ENCODE measurements at regions not wholly inside any gene's neighbourhood (a gene's known extent, or its start where the extent isn't known, plus 50 kb on each side); places are given as distances from the start of the nearest gene placed in this dataset.

DNA sequence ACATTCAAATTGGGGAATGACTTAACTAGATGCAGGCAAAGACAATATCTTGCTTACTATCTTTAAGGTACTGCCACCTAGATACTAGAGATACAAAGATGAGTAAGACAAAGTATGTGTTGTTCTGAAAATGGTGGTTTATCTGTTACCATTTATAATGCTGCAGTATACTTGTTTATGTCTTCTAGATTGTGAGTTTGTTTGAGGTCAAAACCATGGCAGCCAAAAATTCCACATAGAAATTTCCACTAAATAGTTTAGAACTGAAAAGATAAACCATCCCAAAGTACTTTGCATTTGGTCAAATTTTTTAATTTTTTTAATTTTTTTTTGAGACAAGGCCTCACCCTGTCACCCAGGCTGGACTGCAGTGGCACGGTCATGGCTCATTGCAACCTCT, 150.8 kb downstream of the SOX4 start:
- H3K79me1 ChIP-seq (ENCODE audit: insufficient read depth, low read depth, low read length, poor library complexity, severe bottlenecking), result peaks cover 3% of the 10 kb centered on the region
- no peak overlapping the region for H3K9ac ChIP-seq (ENCODE audit: extremely low read depth, insufficient read length, low read length)
- H2BK120ac ChIP-seq (ENCODE audit: low read depth, low read length, poor library complexity, severe bottlenecking), result no peak overlapping the region
- no peak overlapping the region for H3K27ac ChIP-seq (ENCODE audit: insufficient read length, low read depth, low read length)
- H3K4me2 ChIP-seq (ENCODE audit: insufficient read depth, insufficient read length, low read length), result no peak overlapping the region
- H4K91ac ChIP-seq (ENCODE audit: insufficient read length, low read depth, low read length), result no peak overlapping the region
- no peak overlapping the region for H2AK5ac ChIP-seq (ENCODE audit: insufficient read length, low read length)
- no peak overlapping the region for H4K5ac ChIP-seq (ENCODE audit: insufficient read length, low read depth, low read length)
- Mint-ChIP-seq H3K36me3 (ENCODE audit: insufficient read depth in 1 of 3, low read depth in 3 of 3) (peaks cover 4 to 17% (median 7%) of the 10 kb centered on the region in 3 experiments; a peak in 5 of 7 replicates), H3K4me3 (no peak overlapping the region), H3K4me1 (peaks cover 68 to 76% of the 10 kb centered on the region in 2 experiments), H3K27ac (peak overlapping the region in 2 of 3 experiments; percentile 35 to 88; a peak in 2 of 7 replicates), H3K27me3 (ENCODE audit: low read depth) (no peaks in the 10 kb centered on the region), H3K9me3 (peaks cover 0 to 2% of the 10 kb centered on the region in 2 experiments; a peak in 1 of 5 replicates)
- no peak overlapping the region for H3T11ph ChIP-seq (ENCODE audit: low read length)
- H2BK15ac ChIP-seq (ENCODE audit: low read depth, low read length), result no peak overlapping the region
- H4K20me1 ChIP-seq (ENCODE audit: control insufficient read depth, insufficient read depth, insufficient read length), result no peaks in the 10 kb centered on the region
- no peaks in the 10 kb centered on the region for H3K9me3 ChIP-seq (ENCODE audit: control insufficient read depth, low read depth, low read length)
- TF ChIP-seq, protein P1, sequence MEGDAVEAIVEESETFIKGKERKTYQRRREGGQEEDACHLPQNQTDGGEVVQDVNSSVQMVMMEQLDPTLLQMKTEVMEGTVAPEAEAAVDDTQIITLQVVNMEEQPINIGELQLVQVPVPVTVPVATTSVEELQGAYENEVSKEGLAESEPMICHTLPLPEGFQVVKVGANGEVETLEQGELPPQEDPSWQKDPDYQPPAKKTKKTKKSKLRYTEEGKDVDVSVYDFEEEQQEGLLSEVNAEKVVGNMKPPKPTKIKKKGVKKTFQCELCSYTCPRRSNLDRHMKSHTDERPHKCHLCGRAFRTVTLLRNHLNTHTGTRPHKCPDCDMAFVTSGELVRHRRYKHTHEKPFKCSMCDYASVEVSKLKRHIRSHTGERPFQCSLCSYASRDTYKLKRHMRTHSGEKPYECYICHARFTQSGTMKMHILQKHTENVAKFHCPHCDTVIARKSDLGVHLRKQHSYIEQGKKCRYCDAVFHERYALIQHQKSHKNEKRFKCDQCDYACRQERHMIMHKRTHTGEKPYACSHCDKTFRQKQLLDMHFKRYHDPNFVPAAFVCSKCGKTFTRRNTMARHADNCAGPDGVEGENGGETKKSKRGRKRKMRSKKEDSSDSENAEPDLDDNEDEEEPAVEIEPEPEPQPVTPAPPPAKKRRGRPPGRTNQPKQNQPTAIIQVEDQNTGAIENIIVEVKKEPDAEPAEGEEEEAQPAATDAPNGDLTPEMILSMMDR (conservative IDR thresholded peaks at IDR 0.05), result no peak
- no peak overlapping the region for H3K4ac ChIP-seq (ENCODE audit: low read depth, low read length)
- H4K8ac ChIP-seq (replicated peaks; ENCODE audit: insufficient read length, low read depth, low read length), result no peak overlapping the region
- peaks cover 22% of the 10 kb centered on the region; the same call in 1 of the 2 replicates for H3K4me1 ChIP-seq (ENCODE audit: insufficient read depth, low read length)
- no peaks in the 10 kb centered on the region for H3K23me2 ChIP-seq (ENCODE audit: insufficient read length, low read depth, low read length, poor library complexity, severe bottlenecking)
- H2BK20ac ChIP-seq (ENCODE audit: low read depth, low read length, poor library complexity, severe bottlenecking), result no peak overlapping the region
- no CpG with 5 or more reads among the region's 1 CpG for WGBS (ENCODE audit: extremely low coverage, insufficient read length, low lambda C conversion rate)
- peaks cover 31% of the 10 kb centered on the region for H3K79me2 ChIP-seq (ENCODE audit: insufficient read depth, low read length)
- no peaks in the 10 kb centered on the region for H3K27me3 ChIP-seq (ENCODE audit: insufficient read depth, low read length)
- H2AFZ ChIP-seq (ENCODE audit: low read length), result no peak overlapping the region
- DNase-seq, result no peak
- no peak overlapping the region for H3K23ac ChIP-seq (ENCODE audit: insufficient read length, low read depth, low read length)
- no peak overlapping the region for H2BK5ac ChIP-seq (ENCODE audit: insufficient read length, low read length)
- no peak overlapping the region for H3K56ac ChIP-seq (ENCODE audit: insufficient read length, low read depth, low read length)
- no peak overlapping the region for H3K14ac ChIP-seq (ENCODE audit: insufficient read depth, low read length)
- no peak overlapping the region for H2BK12ac ChIP-seq (ENCODE audit: insufficient read length, low read depth, low read length)
- H3K18ac ChIP-seq (ENCODE audit: insufficient read length, low read depth, low read length), result no peak overlapping the region
